HG02943 (cell line): ENCODE measurements at regions not wholly inside any gene's neighbourhood (a gene's known extent, or its start where the extent isn't known, plus 50 kb on each side); places are given as distances from the start of the nearest gene placed in this dataset.

Experiments
- ATAC-seq: cut with Tn5 transposase; IDR thresholded peaks from one replicate; pipeline ENCODE4 v1.9.1; 2021; ENCODE audit warnings: mild to moderate bottlenecking, low read depth, moderate library complexity; ENCODE audit not compliant: unreplicated experiment

DNA sequence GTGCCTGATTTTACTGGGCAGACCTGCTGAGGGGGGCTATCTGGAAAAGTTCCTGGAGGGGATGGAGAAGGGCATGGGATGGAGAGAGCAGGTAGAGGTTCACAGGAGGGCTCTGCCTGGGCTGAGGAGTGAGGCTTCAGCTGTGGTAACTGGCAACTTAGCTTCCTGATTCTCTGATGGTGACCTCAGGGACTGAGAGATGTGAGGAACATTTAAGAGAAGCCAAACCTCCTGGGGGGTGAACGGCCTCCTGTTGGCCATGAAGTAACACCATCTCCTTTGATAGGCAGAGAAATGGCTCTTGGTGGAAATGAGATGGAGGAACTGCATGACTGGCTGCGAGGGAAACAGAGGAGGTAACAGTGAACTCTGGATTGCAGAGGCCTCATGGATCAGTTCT lies 97.3 kb upstream of the ROPN1 start:
- ATAC-seq = no peak

DNA sequence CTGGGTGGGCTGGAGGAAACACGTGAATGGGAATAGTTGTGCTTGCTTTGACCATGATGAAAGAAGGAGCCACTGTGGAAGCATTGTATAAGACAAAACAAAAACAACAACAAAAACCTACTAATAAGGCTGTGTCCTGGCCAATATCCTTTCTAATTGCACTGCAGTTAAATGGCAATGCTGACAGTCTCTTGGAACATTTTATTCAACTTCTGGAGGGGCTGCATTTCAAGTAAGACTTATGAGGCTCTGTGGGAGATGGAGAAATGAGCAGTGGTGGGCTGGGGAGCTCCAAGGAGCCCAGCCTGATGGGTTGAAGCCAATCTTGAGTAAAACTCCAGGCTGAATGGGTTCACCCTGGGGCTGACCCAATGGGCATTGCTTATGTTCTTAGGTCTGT lies 99.8 kb upstream of the ROPN1 start:
- no peak for ATAC-seq

GRCh38 chr3:124092811-124093210 lies 100.9 kb upstream of the ROPN1 start:
- no peak for ATAC-seq

- ATAC-seq = no peak
Measured at GRCh38 chr3:124094496-124094895, 102.6 kb upstream of the ROPN1 start.

- ATAC-seq = no peak
Measured at GRCh38 chr3:124097362-124098131, 105.6 kb upstream of the ROPN1 start.

DNA sequence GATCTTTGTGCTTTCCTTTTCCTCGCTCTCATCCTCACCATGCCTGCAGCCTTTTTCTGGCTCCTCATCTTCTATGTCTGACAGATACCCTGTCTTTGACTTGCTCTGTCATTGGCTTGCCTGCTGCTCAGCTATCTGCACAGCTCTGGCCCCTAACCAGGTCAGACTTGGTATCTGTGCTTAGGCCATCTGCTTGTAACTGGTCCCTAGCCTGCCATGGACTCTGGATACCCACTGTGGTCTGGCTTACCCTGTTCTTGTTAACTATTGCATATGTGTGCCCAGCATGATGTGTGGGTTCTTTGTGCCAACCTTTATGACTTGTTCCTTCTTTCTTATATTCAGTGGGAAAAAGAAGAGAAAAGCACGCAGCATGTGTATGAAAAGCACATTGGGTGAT lies 109.7 kb upstream of the ROPN1 start:
- no peak for ATAC-seq

- ATAC-seq = no peak
Measured at GRCh38 chr3:124107104-124107890, 115.4 kb upstream of the ROPN1 start.

DNA sequence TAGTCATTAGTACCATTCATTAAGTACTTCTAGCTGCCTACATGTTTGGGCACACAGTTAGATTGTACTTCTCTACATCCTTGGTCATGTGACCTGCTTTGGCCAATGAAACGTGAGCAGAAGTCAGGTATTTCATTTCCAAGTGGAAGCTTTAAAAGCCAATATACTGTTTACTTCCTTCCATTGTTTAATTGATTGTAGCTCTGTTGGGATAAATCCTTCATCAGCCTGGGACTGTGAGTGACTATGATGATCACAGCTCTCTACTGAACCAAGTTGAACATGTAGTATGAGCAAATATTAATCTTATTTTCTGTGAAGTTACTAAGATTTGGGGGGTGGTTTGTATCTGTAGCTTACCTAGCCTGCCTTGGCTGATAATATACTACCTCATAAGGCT lies 116.5 kb upstream of the ROPN1 start:
- no peak for ATAC-seq

- no peak for ATAC-seq
Measured at GRCh38 chr3:124113485-124113884, 121.6 kb upstream of the ROPN1 start.

GRCh38 chr3:124115279-124115678 lies 123.4 kb upstream of the ROPN1 start:
- ATAC-seq = no peak

DNA sequence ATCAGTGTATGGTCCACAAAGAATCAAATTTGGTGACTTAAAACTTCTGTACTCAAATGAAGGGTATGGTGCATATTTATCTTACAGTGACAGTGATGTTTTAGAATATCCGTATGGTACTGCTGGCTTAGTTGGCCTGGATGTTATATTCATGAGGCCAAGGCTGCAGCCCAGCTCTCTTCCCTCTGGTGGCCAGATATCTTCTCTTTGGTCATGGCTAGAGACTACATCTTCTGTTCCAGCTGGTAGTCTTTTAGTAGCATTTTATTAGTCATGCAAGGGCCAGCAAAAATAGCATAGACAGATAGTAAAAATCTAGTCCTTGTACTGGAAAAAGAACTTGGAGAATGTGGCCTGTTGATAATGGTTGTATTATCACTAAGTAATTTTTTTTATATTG lies 124.0 kb upstream of the ROPN1 start:
- no peak for ATAC-seq

GRCh38 chr3:124116906-124117305 lies 125.0 kb upstream of the ROPN1 start:
- ATAC-seq = no peak

DNA sequence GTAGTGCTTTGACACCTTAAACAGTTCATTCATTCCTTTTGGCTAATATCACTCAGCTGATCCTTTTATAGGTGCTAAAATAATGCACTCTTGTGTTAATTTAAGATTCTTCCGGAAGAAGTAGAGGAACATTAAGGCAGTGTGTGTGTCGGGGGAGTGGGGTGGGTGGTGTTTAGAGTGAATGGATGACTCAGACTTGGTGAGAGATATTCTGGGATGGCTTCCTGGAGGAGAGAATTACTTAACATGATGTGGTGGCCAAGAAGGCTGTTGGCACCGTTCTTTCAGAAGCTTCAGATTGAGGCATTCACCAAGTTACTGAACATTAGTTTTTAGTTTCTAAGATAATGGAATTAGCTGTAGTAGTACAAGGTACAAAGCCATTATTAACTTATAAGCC lies 125.6 kb upstream of the ROPN1 start:
- no peak for ATAC-seq

- no peak for ATAC-seq
Measured at GRCh38 chr3:124118397-124118796, 126.5 kb upstream of the ROPN1 start.

GRCh38 chr3:124119056-124119716 lies 127.3 kb upstream of the ROPN1 start:
- ATAC-seq = no peak

DNA sequence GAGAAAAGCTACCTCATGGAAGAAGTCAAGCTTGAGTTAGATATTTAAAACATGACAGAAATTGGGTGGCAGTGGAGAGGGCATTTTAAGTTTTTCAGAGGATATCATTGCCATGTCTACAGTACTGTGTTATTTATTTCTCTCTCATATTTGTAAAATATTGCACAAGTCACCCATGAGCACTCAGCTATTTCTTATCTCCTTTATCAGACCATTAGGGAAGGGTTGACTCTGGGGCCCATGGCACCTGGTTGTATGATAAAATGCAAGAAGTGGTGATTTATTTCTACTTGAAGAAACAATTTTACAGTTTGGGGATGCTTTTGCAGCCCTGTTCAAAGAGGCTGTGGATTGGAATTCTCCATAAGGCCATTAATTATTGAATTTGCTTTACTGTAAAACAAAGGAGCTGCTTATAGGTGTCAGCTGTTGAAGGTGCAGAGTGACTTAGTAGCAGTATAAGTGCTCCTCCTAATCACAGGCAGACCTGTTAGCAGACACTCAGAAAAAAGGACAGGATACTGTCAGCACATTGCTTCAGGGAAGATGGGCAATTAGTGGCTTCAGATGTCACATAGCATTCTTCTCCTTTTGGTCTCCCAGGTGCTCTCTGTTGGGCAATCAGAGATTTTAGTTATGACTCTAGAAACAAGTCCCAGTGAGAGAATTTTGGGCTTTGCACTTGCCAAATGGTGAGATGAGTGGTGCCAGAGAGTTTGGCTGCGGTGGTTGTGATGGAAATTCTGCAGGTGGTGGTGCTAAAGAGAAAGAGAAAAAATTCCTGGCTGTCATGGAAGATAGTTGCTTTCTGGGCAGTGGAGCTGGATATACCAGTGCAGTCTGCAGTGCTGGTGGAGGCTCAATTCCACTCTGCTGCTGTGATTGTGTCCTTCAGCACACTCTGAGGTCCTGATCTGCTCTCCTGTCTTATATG lies 129.7 kb upstream of the ROPN1 start:
- ATAC-seq = no peak

GRCh38 chr3:124125315-124125714 lies 133.4 kb upstream of the ROPN1 start:
- no peak for ATAC-seq

DNA sequence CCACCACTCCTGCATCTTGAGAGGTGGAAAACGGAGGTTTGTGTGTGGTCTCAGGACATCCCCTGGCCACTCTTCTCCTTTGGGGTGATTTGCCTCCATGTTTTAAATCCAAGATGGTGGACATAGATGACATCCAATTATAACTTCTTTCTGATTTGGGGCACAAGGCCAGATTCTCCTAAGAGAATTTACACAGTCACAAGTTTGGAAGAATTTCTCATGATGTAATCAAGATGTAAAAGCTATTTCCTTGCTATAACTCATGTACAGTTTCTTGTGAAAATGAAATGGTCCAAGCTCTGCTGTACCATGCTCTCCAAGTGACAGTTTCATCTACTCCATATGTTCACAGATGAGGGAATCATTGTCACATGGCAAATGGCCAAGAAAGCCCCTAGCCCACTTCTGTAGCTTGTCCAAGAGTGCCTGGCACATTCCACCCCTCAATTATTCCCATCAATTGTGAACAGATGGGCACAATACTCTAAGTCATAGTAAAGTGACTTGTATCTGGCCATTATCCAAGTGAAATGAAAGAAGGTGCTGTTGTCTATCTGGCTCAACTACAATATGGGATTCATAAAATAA lies 134.6 kb upstream of the ROPN1 start:
- no peak for ATAC-seq

DNA sequence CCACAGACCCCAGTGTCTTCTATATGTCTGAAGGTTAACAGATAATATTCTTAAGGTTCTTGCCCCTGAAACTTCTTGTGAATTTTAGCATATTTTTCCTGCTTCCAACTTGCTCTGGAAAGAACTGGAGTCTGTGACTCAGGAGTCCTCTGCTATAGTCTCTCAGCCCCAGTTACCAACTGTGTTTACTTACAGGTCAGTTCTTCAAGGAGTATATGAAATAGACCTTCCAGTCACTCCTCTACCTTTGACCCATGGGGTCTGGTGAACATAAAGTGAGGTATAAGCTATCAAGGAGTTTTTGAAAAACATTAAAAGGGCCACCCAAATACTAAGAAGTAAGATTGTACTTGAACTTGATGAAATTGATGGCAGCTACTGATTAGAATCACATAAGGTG lies 139.2 kb upstream of the ROPN1 start:
- ATAC-seq = no peak

DNA sequence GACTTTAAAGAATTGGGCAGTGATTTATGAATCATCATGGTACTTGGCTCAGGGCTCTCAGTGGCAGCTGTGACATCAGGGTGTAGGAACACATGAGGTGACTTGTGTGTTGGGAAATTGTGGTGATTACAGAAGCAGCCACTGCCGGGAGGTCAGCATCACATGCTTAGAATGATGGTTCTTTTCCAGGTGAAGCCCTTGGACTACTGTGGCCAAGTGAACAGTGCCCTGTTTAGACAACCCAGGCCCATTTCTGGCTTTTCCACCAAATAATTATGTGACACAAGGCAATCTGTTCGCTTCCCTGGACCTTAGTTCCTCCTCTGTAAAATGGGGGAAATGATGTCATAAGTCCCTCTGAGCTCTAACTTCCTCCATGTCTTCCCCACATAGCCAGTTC lies 139.7 kb upstream of the ROPN1 start:
- no peak for ATAC-seq
